WTC11 (cell line): ENCODE measurements at regions not wholly inside any gene's neighbourhood (a gene's known extent, or its start where the extent isn't known, plus 50 kb on each side); places are given as distances from the start of the nearest gene placed in this dataset.

Source experiments
- ATAC-seq: fragments of 200-7000 bp; cut with Tn5 transposase; 2 replicates; pipeline ENCODE4 v1.10.0; 2021; ENCODE audit warnings: mild to moderate bottlenecking, moderate library complexity
- CTCF ChIA-PET: fragments of 300-600 bp; sonication (Branson Sonifier 250); formaldehyde crosslinking; loops from one replicate; lab custom pipeline; 2021; ENCODE audit warnings: antibody characterized with exemption; lab: Charles Lee
- POLR2A ChIA-PET: fragments of 350-600 bp; sonication (Branson Sonifier 250); formaldehyde crosslinking; loops from one replicate; lab custom pipeline; 2021; ENCODE audit warnings: antibody characterized with exemption; lab: Charles Lee
- DNase-seq: peaks from one replicate; pipeline ENCODE4 v3.0.0; 2021; ENCODE audit warnings: low spot score
- H3K27ac Mint-ChIP-seq: 2 replicates; pipeline ENCODE4 v1.8.0; 2021; ENCODE audit warnings: mixed read lengths
- H3K27me3 Mint-ChIP-seq: 2 replicates; pipeline ENCODE4 v1.8.0; 2021; ENCODE audit warnings: low read depth, mild to moderate bottlenecking, moderate library complexity, mixed read lengths
- H3K36me3 Mint-ChIP-seq: 2 replicates; pipeline ENCODE4 v1.8.0; 2021; ENCODE audit warnings: mixed read lengths
- H3K4me1 Mint-ChIP-seq: 2 replicates; pipeline ENCODE4 v1.8.0; 2022; ENCODE audit warnings: mixed read lengths
- H3K4me3 Mint-ChIP-seq: 2 replicates; pipeline ENCODE4 v1.8.0; 2021; ENCODE audit warnings: mild to moderate bottlenecking, moderate library complexity, mixed read lengths
- H3K9me3 Mint-ChIP-seq: 2 replicates; pipeline ENCODE4 v1.8.0; 2021; ENCODE audit warnings: mixed read lengths
- AFF4 ChIP-seq: sonication (generic); formaldehyde crosslinking; IDR thresholded peaks from 2 replicates; pipeline ENCODE4 v1.8.1; 2023; ENCODE audit warnings: mild to moderate bottlenecking, missing genetic modification reagents, borderline replicate concordance
- MLX ChIP-seq: sonication (generic); formaldehyde crosslinking; IDR thresholded peaks from 2 replicates; pipeline ENCODE4 v1.8.1; 2023; ENCODE audit warnings: mild to moderate bottlenecking, missing genetic modification reagents, moderate library complexity
- RELA ChIP-seq: sonication (generic); formaldehyde crosslinking; IDR thresholded peaks from 2 replicates; pipeline ENCODE4 v1.8.1; 2022; ENCODE audit warnings: missing genetic modification reagents, mild to moderate bottlenecking, borderline replicate concordance
- USF1 ChIP-seq: sonication (generic); formaldehyde crosslinking; IDR thresholded peaks from 2 replicates; pipeline ENCODE4 v1.8.0; 2022; ENCODE audit warnings: mild to moderate bottlenecking, missing genetic modification reagents
- ZBTB43 ChIP-seq: sonication (generic); formaldehyde crosslinking; IDR thresholded peaks from 2 replicates; pipeline ENCODE4 v1.8.1; 2023; ENCODE audit warnings: mild to moderate bottlenecking, missing genetic modification reagents
- ZNF138 ChIP-seq: sonication (generic); formaldehyde crosslinking; conservative IDR thresholded peaks from 2 replicates; pipeline ENCODE4 v1.8.1; 2022; ENCODE audit warnings: mild to moderate bottlenecking, moderate library complexity, missing genetic modification reagents
- ZNF512 ChIP-seq: sonication (generic); formaldehyde crosslinking; IDR thresholded peaks from 2 replicates; pipeline ENCODE4 v1.8.1; 2022; ENCODE audit warnings: missing genetic modification reagents, borderline replicate concordance
- ZNF532 ChIP-seq: fragments of 250-450 bp; sonication (Bioruptor Pico); IDR thresholded peaks from 2 replicates; pipeline ENCODE4 v1.9.0; 2021; ENCODE audit warnings: mild to moderate bottlenecking, borderline replicate concordance
- ZSCAN18 ChIP-seq: fragments of 250-450 bp; sonication (Bioruptor Pico); IDR thresholded peaks from 2 replicates; pipeline ENCODE4 v2.1.2; 2022; ENCODE audit warnings: mild to moderate bottlenecking, moderate library complexity

- TF ChIP-seq ZSCAN18 (CRISPR knock-in tag) (no peak), ZNF532 (CRISPR knock-in tag) (no peak), RELA (CRISPR knock-in tag) (no peak), ZNF512 (CRISPR knock-in tag) (no peak), MLX (CRISPR knock-in tag) (no peak)
These were observed 792.8 kb upstream of the LRRTM1 start (continued) for GRCh38 chr2:81097361-81097760.

- ChIA-PET CTCF (no interaction called here), POLR2A (no interaction called here)
- ATAC-seq (no peak), DNase-seq (no peak)
- Mint-ChIP-seq H3K4me1 (peaks cover 11% of the 10 kb centered on the region), H3K36me3 (no peaks in the 10 kb centered on the region), H3K27me3 (no peaks in the 10 kb centered on the region), H3K9me3 (no peaks in the 10 kb centered on the region), H3K4me3 (no peak overlapping the region), H3K27ac (no peak overlapping the region)
- TF ChIP-seq USF1 (CRISPR knock-in tag) (no peak), ZBTB43 (CRISPR knock-in tag) (no peak), AFF4 (CRISPR knock-in tag) (no peak), ZNF138 (CRISPR knock-in tag) (no peak)
These were observed 788.5 kb upstream of the LRRTM1 start for GRCh38 chr2:81093031-81093430.
